GM18909 (cell line): ENCODE measurements at regions not wholly inside any gene's neighbourhood (a gene's known extent, or its start where the extent isn't known, plus 50 kb on each side); places are given as distances from the start of the nearest gene placed in this dataset.

Source experiments
- ATAC-seq: cut with Tn5 transposase; IDR thresholded peaks from one replicate; pipeline ENCODE4 v1.9.1; 2021; ENCODE audit warnings: mild to moderate bottlenecking; ENCODE audit not compliant: unreplicated experiment, poor library complexity

GRCh38 chr6:140052736-140053729 lies 678.6 kb upstream of the CITED2 start:
- ATAC-seq: no peak

- no peak for ATAC-seq
Measured at GRCh38 chr6:140051521-140052512, 677.4 kb upstream of the CITED2 start.

GRCh38 chr6:140050101-140050995 lies 675.9 kb upstream of the CITED2 start:
- ATAC-seq: no peak

- no peak for ATAC-seq
Measured at GRCh38 chr6:140049251-140049650, 674.8 kb upstream of the CITED2 start.

- ATAC-seq: no peak
Measured at GRCh38 chr6:140048202-140048790, 673.8 kb upstream of the CITED2 start.

- ATAC-seq: no peak
Measured at GRCh38 chr6:140047321-140047720, 672.9 kb upstream of the CITED2 start.

- no peak for ATAC-seq
Measured at GRCh38 chr6:140046016-140046632, 671.7 kb upstream of the CITED2 start.

GRCh38 chr6:140045116-140045515 lies 670.7 kb upstream of the CITED2 start:
- no peak for ATAC-seq

- no peak for ATAC-seq
Measured at GRCh38 chr6:140044626-140045025, 670.2 kb upstream of the CITED2 start.

- ATAC-seq: no peak
Measured at GRCh38 chr6:140043762-140044378, 669.4 kb upstream of the CITED2 start.

- ATAC-seq: no peak
Measured at GRCh38 chr6:140043357-140043756, 668.9 kb upstream of the CITED2 start.

GRCh38 chr6:140041571-140042332 lies 667.3 kb upstream of the CITED2 start:
- ATAC-seq: no peak

- ATAC-seq: no peak
Measured at GRCh38 chr6:140041056-140041455, 666.6 kb upstream of the CITED2 start.

GRCh38 chr6:140040396-140040795 lies 665.9 kb upstream of the CITED2 start:
- no peak for ATAC-seq

GRCh38 chr6:140039364-140039763 lies 664.9 kb upstream of the CITED2 start:
- no peak for ATAC-seq

- no peak for ATAC-seq
Measured at GRCh38 chr6:140036196-140036595, 661.7 kb upstream of the CITED2 start.

GRCh38 chr6:140032189-140032588 lies 657.7 kb upstream of the CITED2 start:
- no peak for ATAC-seq

GRCh38 chr6:140029551-140029950 lies 655.1 kb upstream of the CITED2 start:
- no peak for ATAC-seq
